Gastrocnemius medialis (tissue), 4 donors: ENCODE measurements at regions not wholly inside any gene's neighbourhood (a gene's known extent, or its start where the extent isn't known, plus 50 kb on each side); places are given as distances from the start of the nearest gene placed in this dataset.

Experiments used
- CTCF ChIP-seq, 5 experiments: fragments of 450-650 bp in 3 of 5; fragments of 200-600 bp in 2 of 5; sonication (generic) in 2 of 5; IDR thresholded peaks in 4 of 5; conservative IDR thresholded peaks in 1 of 5; 1 replicate in 4 of 5; 2 replicates in 1 of 5; pipeline ENCODE4 v1.5.1; 2016 to 2019; ENCODE audit warnings: antibody characterized with exemption in 5 of 5, mild to moderate bottlenecking in 3 of 5, moderate library complexity in 3 of 5
- POLR2A ChIP-seq, 2 donors: fragments of 450-650 bp; IDR thresholded peaks; one replicate each; pipeline ENCODE4 v1.6.1; 2017; ENCODE audit warnings: antibody characterized with exemption in 2 of 2, mild to moderate bottlenecking in 2 of 2, moderate library complexity in 2 of 2

GRCh38 chr14:34319140-34319539 lies 142.9 kb downstream of the SPTSSA start:
- TF ChIP-seq CTCF (IDR thresholded peaks at IDR 0.05 in 4 of 5, conservative IDR thresholded peaks at IDR 0.05 in 1 of 5) (no peak), POLR2A (IDR thresholded peaks at IDR 0.05) (no peak)
